ENCODE measurements at regions not wholly inside any gene's neighbourhood (a gene's known extent, or its start where the extent isn't known, plus 50 kb on each side); places are given as distances from the start of the nearest gene placed in this dataset.

GRCh38 chr6:79776076-79776475 is 144.9 kb downstream of the SH3BGRL2 start:
- H2BK15ac ChIP-seq (ENCODE audit: low read depth, low read length): no peak overlapping the region
- no peak overlapping the region for H2AK9ac ChIP-seq (replicated peaks; ENCODE audit: low read depth, low read length, poor library complexity)
- H3K79me1 ChIP-seq (ENCODE audit: low read depth in 1 of 2, low read length in 2 of 2): no peaks in the 10 kb centered on the region
- H3K4me2 ChIP-seq (ENCODE audit: low read depth, low read length): no peak overlapping the region
- no peak overlapping the region for H2AFZ ChIP-seq (replicated peaks; ENCODE audit: low read length, poor library complexity)
- no peak overlapping the region for H2BK20ac ChIP-seq (ENCODE audit: low read depth, low read length)
- DNase-seq: no peak
- no peak overlapping the region for H3K18ac ChIP-seq (ENCODE audit: low read depth, low read length)
- no TSS peak for BruUV-seq (replicated peaks)
- intact Hi-C loops (cut with micrococcal nuclease): no loop called here
- no peak overlapping the region for H4K8ac ChIP-seq (ENCODE audit: low read depth in 2 of 2, low read length in 2 of 2)
- no peak overlapping the region for H4K91ac ChIP-seq (ENCODE audit: insufficient read depth, low read depth, low read length)
- H3K14ac ChIP-seq (replicated peaks; ENCODE audit: low read depth, low read length): no peak overlapping the region
- H3K9me1 ChIP-seq (ENCODE audit: insufficient read depth, low read length): no peaks in the 10 kb centered on the region
- no peaks in the 10 kb centered on the region for H4K20me1 ChIP-seq (ENCODE audit: insufficient read depth, low read length)
- H3K27ac ChIP-seq (ENCODE audit: insufficient read depth, low read length): no peak overlapping the region
- in situ Hi-C loops (cut with MboI; ENCODE audit: low sequenced_read_pairs): no loop called here
- H4K5ac ChIP-seq (ENCODE audit: low read depth, low read length): no peak overlapping the region
- no CpG with 5 or more reads among the region's 2 CpGs for WGBS, 2 experiments (ENCODE audit: extremely low coverage in 2 of 2, insufficient read length in 1 of 2)
- ChIA-PET CTCF (no interaction called here), POLR2A (ENCODE audit: unreplicated experiment) (no interaction called here)
- H3K9ac ChIP-seq (ENCODE audit: low read depth, low read length): no peak overlapping the region
- no peaks in the 10 kb centered on the region for H3K36me3 ChIP-seq (ENCODE audit: control insufficient read depth, insufficient read depth, low read length)
- no peaks in the 10 kb centered on the region for H3K9me3 ChIP-seq (ENCODE audit: control insufficient read depth, insufficient read depth, low read length)
- no peak overlapping the region for H3K56ac ChIP-seq (ENCODE audit: extremely low read depth, insufficient read depth, low read length)
- peaks cover 5% of the 10 kb centered on the region for H3K27me3 ChIP-seq (ENCODE audit: control insufficient read depth, insufficient read depth, low read length)
- dilution Hi-C loops (cut with HindIII; ENCODE audit: low sequenced_read_pairs, unreplicated experiment): no loop called here
- H3K4me1 ChIP-seq (ENCODE audit: control insufficient read depth, insufficient read depth, low read length): no peaks in the 10 kb centered on the region
- TF ChIP-seq MAZ (IDR thresholded peaks at IDR 0.05; ENCODE audit: borderline replicate concordance, low read depth, low read length) (no peak), ELK1 (IDR thresholded peaks at IDR 0.05; ENCODE audit: borderline replicate concordance, low read depth, low read length) (no peak), RCOR1 (IDR thresholded peaks at IDR 0.05; ENCODE audit: insufficient replicate concordance, low read length) (no peak), RFX5 (IDR thresholded peaks at IDR 0.05; ENCODE audit: low read depth, low read length) (no peak), RAD21 (IDR thresholded peaks at IDR 0.05; ENCODE audit: low read length) (no peak), CTCF (conservative IDR thresholded peaks at IDR 0.05; ENCODE audit: low read depth, low read length) (no peak), CEBPB (IDR thresholded peaks at IDR 0.05; ENCODE audit: low read depth, low read length) (no peak), FOS (IDR thresholded peaks at IDR 0.05; ENCODE audit: low read depth, low read length) (no peak), SMC3 (IDR thresholded peaks at IDR 0.05; ENCODE audit: low read depth, low read length) (no peak)
- TF ChIP-seq, protein P1, sequence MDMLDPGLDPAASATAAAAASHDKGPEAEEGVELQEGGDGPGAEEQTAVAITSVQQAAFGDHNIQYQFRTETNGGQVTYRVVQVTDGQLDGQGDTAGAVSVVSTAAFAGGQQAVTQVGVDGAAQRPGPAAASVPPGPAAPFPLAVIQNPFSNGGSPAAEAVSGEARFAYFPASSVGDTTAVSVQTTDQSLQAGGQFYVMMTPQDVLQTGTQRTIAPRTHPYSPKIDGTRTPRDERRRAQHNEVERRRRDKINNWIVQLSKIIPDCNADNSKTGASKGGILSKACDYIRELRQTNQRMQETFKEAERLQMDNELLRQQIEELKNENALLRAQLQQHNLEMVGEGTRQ (IDR thresholded peaks at IDR 0.05; ENCODE audit: low read depth, low read length): no peak
- H2AK5ac ChIP-seq (ENCODE audit: low read depth, low read length): no peak overlapping the region
- H3K4ac ChIP-seq (ENCODE audit: low read depth, low read length): no peak overlapping the region
- ATAC-seq (ENCODE audit: low read depth): no peak
- no peak overlapping the region for H3K4me3 ChIP-seq (ENCODE audit: insufficient read depth, low read depth, low read length)
- H3K23ac ChIP-seq (ENCODE audit: low read depth, low read length): no peak overlapping the region
- no peak overlapping the region for H2BK5ac ChIP-seq (ENCODE audit: low read depth, low read length, poor library complexity, severe bottlenecking)
- no peak overlapping the region for H2BK120ac ChIP-seq (ENCODE audit: low read depth, low read length)
